ENCODE measurements at regions not wholly inside any gene's neighbourhood (a gene's known extent, or its start where the extent isn't known, plus 50 kb on each side); places are given as distances from the start of the nearest gene placed in this dataset.
"Not testable (repeated sequence)": the region's sequence is repeated elsewhere in the genome, so short reads cannot be mapped to it uniquely, and the experiment has no call there.

DNA sequence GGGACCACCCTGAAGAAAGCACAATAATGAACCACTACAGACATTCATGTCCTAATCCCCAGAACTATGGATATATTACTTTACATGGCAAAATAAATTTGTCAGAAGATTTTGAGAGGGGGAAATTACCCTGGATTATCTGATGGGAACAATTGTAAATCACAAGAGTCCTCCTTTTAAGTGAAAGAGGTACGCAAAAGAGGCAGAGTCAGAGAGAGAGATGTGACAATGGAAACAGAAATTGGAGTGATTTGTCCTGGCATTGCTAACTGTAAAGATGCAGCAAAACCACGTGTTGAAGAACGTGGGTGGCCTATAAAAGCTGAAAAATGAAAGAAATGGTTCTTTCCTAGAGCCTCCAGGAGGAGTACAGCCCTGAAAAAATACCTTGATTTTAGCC is 1121.4 kb upstream of the ALCAM start:
- H3K4me3 ChIP-seq (ENCODE audit: low read depth, low read length) = no peak overlapping the region
- TF ChIP-seq, protein P1, sequence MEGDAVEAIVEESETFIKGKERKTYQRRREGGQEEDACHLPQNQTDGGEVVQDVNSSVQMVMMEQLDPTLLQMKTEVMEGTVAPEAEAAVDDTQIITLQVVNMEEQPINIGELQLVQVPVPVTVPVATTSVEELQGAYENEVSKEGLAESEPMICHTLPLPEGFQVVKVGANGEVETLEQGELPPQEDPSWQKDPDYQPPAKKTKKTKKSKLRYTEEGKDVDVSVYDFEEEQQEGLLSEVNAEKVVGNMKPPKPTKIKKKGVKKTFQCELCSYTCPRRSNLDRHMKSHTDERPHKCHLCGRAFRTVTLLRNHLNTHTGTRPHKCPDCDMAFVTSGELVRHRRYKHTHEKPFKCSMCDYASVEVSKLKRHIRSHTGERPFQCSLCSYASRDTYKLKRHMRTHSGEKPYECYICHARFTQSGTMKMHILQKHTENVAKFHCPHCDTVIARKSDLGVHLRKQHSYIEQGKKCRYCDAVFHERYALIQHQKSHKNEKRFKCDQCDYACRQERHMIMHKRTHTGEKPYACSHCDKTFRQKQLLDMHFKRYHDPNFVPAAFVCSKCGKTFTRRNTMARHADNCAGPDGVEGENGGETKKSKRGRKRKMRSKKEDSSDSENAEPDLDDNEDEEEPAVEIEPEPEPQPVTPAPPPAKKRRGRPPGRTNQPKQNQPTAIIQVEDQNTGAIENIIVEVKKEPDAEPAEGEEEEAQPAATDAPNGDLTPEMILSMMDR (IDR thresholded peaks at IDR 0.05; ENCODE audit: control insufficient read depth, extremely low read depth, insufficient read depth) = no peak
- DNase-seq (ENCODE audit: low read depth) = no peak

DNA sequence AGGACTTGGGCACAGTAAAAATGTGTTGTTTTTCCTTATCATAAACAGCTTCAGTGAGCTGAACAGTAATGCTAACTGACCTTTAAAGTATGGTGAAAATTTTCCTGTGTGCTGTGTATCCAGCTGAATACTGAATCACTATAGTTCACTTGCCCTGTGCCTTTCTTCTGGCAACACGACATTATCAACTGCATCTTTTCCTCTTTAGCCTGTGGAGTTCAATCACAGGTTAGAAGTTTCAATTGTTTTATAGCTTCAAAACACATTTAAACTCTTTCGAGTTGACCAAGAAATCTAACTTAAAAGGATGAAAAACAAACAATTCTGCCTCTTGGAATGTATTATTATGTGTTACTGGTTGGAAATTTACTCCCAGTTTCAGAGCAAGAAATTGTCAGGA is 1120.7 kb upstream of the ALCAM start:
- H3K4me3 ChIP-seq (ENCODE audit: low read depth, low read length) = no peak overlapping the region
- no peak for DNase-seq (ENCODE audit: low read depth)
- TF ChIP-seq, protein P1 (IDR thresholded peaks at IDR 0.05; ENCODE audit: control insufficient read depth, extremely low read depth, insufficient read depth) = no peak

- TF ChIP-seq, protein P1 (IDR thresholded peaks at IDR 0.05; ENCODE audit: control insufficient read depth, extremely low read depth, insufficient read depth) = no peak
- DNase-seq (ENCODE audit: low read depth) = no peak
- H3K4me3 ChIP-seq (ENCODE audit: low read depth, low read length) = no peak overlapping the region
Observed at GRCh38 chr3:104257486-104257885, 1109.2 kb upstream of the ALCAM start.

- DNase-seq (ENCODE audit: low read depth) = no peak
- H3K4me3 ChIP-seq (ENCODE audit: low read depth, low read length) = no peak overlapping the region
- TF ChIP-seq, protein P1 (IDR thresholded peaks at IDR 0.05; ENCODE audit: control insufficient read depth, extremely low read depth, insufficient read depth) = no peak
Observed at GRCh38 chr3:104263477-104263876, 1103.2 kb upstream of the ALCAM start.

- not testable (repeated sequence) for H3K4me3 ChIP-seq (ENCODE audit: low read depth, low read length)
- DNase-seq (ENCODE audit: low read depth) = peak; percentile 34
Observed at GRCh38 chr3:104266219-104266618, 1100.5 kb upstream of the ALCAM start.

GRCh38 chr3:104269771-104270170 is 1096.9 kb upstream of the ALCAM start:
- TF ChIP-seq, protein P1 (IDR thresholded peaks at IDR 0.05; ENCODE audit: control insufficient read depth, extremely low read depth, insufficient read depth) = no peak
- DNase-seq (ENCODE audit: low read depth) = no peak
- H3K4me3 ChIP-seq (ENCODE audit: low read depth, low read length) = no peak overlapping the region

DNA sequence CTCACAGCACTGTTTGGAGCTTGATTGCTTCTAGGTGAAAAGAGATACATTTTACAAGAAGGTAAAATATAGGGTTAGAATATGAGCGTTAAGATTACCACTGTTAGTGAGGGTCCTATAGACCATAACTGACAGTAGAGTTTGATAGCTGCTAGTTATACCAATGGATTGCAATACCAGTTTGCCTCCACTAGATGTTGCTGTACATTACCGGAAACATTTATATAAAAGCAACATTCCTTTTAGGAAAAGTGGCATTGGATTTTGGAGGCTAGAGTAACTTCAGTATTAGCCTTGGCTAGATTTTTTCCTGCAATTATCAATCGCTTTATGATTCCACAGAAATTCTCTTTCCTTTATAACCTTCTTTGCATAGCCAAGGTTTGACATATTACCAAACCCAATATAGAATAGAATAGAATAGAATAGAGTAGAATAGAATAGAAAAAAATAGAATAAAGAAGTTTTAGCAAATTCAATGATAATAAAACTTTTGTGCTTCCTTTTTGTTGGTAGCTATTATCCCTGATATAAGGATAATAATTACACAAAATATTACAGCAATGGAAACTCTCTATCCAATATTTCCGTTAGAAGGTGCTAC is 1093.6 kb upstream of the ALCAM start:
- no peak for DNase-seq (ENCODE audit: low read depth)
- TF ChIP-seq, protein P1 (IDR thresholded peaks at IDR 0.05; ENCODE audit: control insufficient read depth, extremely low read depth, insufficient read depth) = peak; percentile 64
- no peak overlapping the region for H3K4me3 ChIP-seq (ENCODE audit: low read depth, low read length)
